ENCODE measurements at regions not wholly inside any gene's neighbourhood (a gene's known extent, or its start where the extent isn't known, plus 50 kb on each side); places are given as distances from the start of the nearest gene placed in this dataset.
A peak's percentile ranks its signal among the peaks of the same experiment; 100 is the strongest.

DNA sequence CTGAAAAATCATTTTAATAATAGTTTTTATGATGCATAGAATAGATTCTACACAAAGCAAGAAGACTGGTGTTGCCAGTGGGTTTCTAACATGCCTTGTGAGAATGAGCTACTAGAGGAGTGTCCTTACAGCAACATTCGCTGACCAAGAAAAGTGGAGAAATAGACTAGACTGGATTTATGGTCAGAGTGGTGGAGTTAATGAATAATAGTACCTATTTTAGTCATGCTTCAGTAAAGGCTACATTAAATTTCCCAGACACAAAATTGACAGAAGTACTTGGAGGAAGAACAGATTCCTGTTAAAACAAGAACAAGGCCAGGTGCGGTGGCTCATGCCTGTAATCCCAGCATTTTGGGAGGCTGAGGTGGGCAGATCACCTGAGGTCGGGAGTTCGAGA, 539.2 kb downstream of the ETS1 start:
- POLR2A ChIA-PET = no interaction called here
- H3K9me3 Mint-ChIP-seq = peaks cover 10% of the 10 kb centered on the region
- CTCF ChIA-PET = interaction anchor here (2.3 kb wide), 1 partner anchor 109 kb away, joined by 10 read pairs; no protein-coding TSS in a partner anchor
- H3K4me3 Mint-ChIP-seq = no peak overlapping the region
- ATAC-seq (no peak), DNase-seq (no peak)
- H3K27me3 Mint-ChIP-seq = no peaks in the 10 kb centered on the region
- TF ChIP-seq, protein P1, sequence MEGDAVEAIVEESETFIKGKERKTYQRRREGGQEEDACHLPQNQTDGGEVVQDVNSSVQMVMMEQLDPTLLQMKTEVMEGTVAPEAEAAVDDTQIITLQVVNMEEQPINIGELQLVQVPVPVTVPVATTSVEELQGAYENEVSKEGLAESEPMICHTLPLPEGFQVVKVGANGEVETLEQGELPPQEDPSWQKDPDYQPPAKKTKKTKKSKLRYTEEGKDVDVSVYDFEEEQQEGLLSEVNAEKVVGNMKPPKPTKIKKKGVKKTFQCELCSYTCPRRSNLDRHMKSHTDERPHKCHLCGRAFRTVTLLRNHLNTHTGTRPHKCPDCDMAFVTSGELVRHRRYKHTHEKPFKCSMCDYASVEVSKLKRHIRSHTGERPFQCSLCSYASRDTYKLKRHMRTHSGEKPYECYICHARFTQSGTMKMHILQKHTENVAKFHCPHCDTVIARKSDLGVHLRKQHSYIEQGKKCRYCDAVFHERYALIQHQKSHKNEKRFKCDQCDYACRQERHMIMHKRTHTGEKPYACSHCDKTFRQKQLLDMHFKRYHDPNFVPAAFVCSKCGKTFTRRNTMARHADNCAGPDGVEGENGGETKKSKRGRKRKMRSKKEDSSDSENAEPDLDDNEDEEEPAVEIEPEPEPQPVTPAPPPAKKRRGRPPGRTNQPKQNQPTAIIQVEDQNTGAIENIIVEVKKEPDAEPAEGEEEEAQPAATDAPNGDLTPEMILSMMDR (IDR thresholded peaks at IDR 0.05) = no peak
- intact Hi-C loops (cut with micrococcal nuclease) = no loop called here
- H3K36me3 Mint-ChIP-seq (ENCODE audit: low read depth) = peaks cover 10% of the 10 kb centered on the region
- no peak overlapping the region for H3K27ac Mint-ChIP-seq
- peaks cover 57% of the 10 kb centered on the region for H3K4me1 Mint-ChIP-seq (ENCODE audit: low read depth)

DNA sequence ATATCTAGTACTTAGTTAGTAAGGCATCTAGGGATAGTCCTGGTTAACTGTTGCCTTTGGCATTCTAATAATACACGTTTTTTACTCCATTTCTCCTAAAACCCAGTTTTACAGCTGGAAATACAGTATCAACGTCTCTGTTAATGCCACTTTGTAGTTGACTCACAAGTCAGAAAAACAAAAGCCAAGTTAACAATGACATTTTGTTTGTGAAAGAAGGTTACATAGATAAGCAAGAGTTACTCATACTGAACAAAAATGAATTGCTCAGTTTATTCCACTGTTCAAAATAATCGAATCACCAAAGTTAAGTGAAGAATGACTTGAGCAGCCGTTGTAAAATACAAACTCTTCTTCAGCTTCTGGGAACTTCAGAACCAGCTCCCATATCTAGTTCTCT, 540.3 kb downstream of the ETS1 start:
- no peak for ATAC-seq
- Mint-ChIP-seq H3K4me1 (ENCODE audit: low read depth) (peaks cover 53% of the 10 kb centered on the region), H3K27ac (no peak overlapping the region), H3K4me3 (no peak overlapping the region), H3K27me3 (no peaks in the 10 kb centered on the region), H3K9me3 (peaks cover 8% of the 10 kb centered on the region), H3K36me3 (ENCODE audit: low read depth) (peaks cover 8% of the 10 kb centered on the region)
- intact Hi-C loops (cut with micrococcal nuclease) = no loop called here
- TF ChIP-seq, protein P1 (IDR thresholded peaks at IDR 0.05) = no peak
- DNase-seq = no peak
- CTCF ChIA-PET = interaction anchor here (1.5 to 2.3 kb wide), 4 partner anchors 9 to 110 kb away, joined by 4 to 10 read pairs (median 4); no protein-coding TSS in a partner anchor
- POLR2A ChIA-PET = interaction anchor here (1.6 kb wide), 1 partner anchor 10 kb away, joined by 3 read pairs; no protein-coding TSS in a partner anchor

DNA sequence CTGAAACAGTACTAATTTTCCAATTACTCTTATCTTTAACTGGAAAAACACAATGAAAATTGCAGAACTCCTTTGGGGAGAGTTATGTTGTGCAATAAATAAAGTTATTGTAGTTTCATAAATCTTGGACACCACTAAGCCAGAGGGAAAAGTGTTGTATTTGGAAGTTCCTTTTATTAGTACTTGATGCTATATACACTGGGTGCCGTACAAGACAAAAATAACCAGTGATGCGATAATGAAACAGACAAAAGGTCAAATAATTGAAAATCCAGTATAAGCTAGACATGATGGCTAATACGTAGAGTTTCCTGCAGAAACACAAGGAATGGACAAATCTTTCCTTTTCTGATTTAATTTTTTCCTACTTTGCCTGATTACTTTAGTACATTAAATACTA, 541.1 kb downstream of the ETS1 start:
- CTCF ChIA-PET = interaction anchor here (1.5 to 2.3 kb wide), 4 partner anchors 9 to 111 kb away, joined by 4 to 10 read pairs (median 4); no protein-coding TSS in a partner anchor

DNA sequence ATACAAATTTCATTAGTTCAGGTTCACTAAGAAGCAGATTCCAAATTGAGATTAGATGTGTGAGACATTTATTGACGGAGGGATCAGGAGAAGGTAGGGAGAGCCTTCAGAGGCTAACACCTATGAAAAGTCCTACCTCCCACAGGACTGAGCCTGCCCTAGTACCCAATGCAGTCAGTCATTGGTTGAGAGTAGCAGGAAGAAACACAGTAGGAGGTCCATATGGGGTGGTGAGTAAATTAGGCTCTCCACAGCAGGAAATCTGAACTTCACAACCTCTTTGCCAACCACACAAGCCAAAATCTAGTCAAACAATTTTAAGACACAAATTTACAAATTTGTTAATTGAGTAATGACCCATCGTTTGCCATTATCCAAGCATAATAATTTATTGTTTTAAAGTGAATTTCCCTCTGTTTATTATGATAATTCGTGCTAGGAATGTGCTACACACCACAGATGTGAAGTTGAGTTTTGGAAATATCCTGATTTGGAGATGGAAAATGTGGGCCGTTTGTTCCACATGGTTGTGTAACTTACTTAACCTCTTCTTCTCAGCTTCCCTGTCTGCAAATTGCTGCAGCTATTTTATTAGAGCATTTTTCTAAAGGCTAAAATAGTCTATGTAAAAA, 542.1 kb downstream of the ETS1 start:
- POLR2A ChIA-PET = no interaction called here
- no peaks in the 10 kb centered on the region for H3K27me3 Mint-ChIP-seq
- TF ChIP-seq, protein P1 (IDR thresholded peaks at IDR 0.05) = no peak
- no peak for DNase-seq
- peaks cover 50% of the 10 kb centered on the region for H3K4me1 Mint-ChIP-seq (ENCODE audit: low read depth)
- H3K36me3 Mint-ChIP-seq (ENCODE audit: low read depth) = peaks cover 8% of the 10 kb centered on the region
- CTCF ChIA-PET = interaction anchor here (1.3 to 3.0 kb wide), 2 partner anchors 13 to 112 kb away, joined by 4 to 12 read pairs; no protein-coding TSS in a partner anchor
- ATAC-seq = no peak
- H3K27ac Mint-ChIP-seq = no peak overlapping the region
- intact Hi-C loops (cut with micrococcal nuclease) = no loop called here
- no peak overlapping the region for H3K4me3 Mint-ChIP-seq
- peaks cover 8% of the 10 kb centered on the region for H3K9me3 Mint-ChIP-seq

More for the DNA sequence above, 541.1 kb downstream of the ETS1 start:
- TF ChIP-seq, protein P1 (IDR thresholded peaks at IDR 0.05) = no peak
- H3K27ac Mint-ChIP-seq = no peak overlapping the region
- intact Hi-C loops (cut with micrococcal nuclease) = no loop called here
- no peak for ATAC-seq
- POLR2A ChIA-PET = interaction anchor here (0.5 to 1.6 kb wide), 2 partner anchors 10 to 426 kb away, joined by 3 read pairs; no protein-coding TSS in a partner anchor
- H3K4me1 Mint-ChIP-seq (ENCODE audit: low read depth) = peaks cover 50% of the 10 kb centered on the region
- H3K9me3 Mint-ChIP-seq = peaks cover 8% of the 10 kb centered on the region
- H3K4me3 Mint-ChIP-seq = no peak overlapping the region
- H3K36me3 Mint-ChIP-seq (ENCODE audit: low read depth) = peaks cover 8% of the 10 kb centered on the region
- DNase-seq = no peak
- H3K27me3 Mint-ChIP-seq = no peaks in the 10 kb centered on the region

DNA sequence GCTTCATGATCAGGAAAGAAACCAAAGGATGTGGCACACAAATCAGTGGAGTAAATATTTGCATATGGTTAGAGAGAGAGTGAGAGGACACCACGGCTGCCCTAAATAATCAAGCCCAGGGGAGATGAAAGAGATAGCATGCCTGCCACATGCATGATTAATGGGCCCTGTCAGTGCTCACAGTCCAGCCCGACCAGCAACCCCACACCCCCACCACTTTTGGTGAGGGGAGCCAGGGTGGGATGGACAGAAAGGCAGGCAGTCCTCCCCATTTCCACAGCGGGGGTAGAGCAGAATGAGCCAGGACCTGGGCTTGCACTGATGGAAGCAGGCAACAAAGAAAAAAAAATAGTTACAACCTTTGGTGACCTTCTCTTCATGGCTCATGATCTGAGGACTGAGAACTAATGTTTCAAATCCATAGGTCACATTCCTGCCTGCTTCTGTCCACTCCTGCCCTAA, 545.0 kb downstream of the ETS1 start:
- ChIA-PET CTCF (interaction anchor here (0.7 to 1.2 kb wide), 3 partner anchors 10 to 789 kb away, joined by 3 to 8 read pairs (median 5); no protein-coding TSS in a partner anchor), POLR2A (no interaction called here)
- ATAC-seq (no peak), DNase-seq (no peak)
- TF ChIP-seq, protein P1 (IDR thresholded peaks at IDR 0.05) = no peak
- Mint-ChIP-seq H3K4me3 (no peak overlapping the region), H3K9me3 (peaks cover 8% of the 10 kb centered on the region), H3K27me3 (no peaks in the 10 kb centered on the region), H3K27ac (peak overlapping the region; percentile 67), H3K36me3 (ENCODE audit: low read depth) (peaks cover 8% of the 10 kb centered on the region), H3K4me1 (ENCODE audit: low read depth) (peaks cover 54% of the 10 kb centered on the region)
- intact Hi-C loops (cut with micrococcal nuclease) = no loop called here
